ENCODE measurements at regions not wholly inside any gene's neighbourhood (a gene's known extent, or its start where the extent isn't known, plus 50 kb on each side); places are given as distances from the start of the nearest gene placed in this dataset.

- Histone ChIP-seq H3K4me1 (no peaks in the 10 kb centered on the region), H3K36me3 (no peaks in the 10 kb centered on the region), H3K27me3 (no peaks in the 10 kb centered on the region), H3K27ac (no peak overlapping the region), H3K9me3 (no peaks in the 10 kb centered on the region), H3K4me3 (no peak overlapping the region)
- TF ChIP-seq POLR2A (IDR thresholded peaks at IDR 0.05) (no peak), CTCF (IDR thresholded peaks at IDR 0.05) (no peak)
- DNase-seq: no peak
Observed at GRCh38 chr12:69090722-69091121, 148.6 kb upstream of the CPSF6 start.

GRCh38 chr12:69091442-69092017 lies 147.8 kb upstream of the CPSF6 start:
- Histone ChIP-seq H3K4me3 (no peak overlapping the region), H3K27me3 (no peaks in the 10 kb centered on the region), H3K36me3 (no peaks in the 10 kb centered on the region), H3K4me1 (no peaks in the 10 kb centered on the region), H3K27ac (no peak overlapping the region), H3K9me3 (no peaks in the 10 kb centered on the region)
- no peak for TF ChIP-seq POLR2A (IDR thresholded peaks at IDR 0.05)
- TF ChIP-seq CTCF (IDR thresholded peaks at IDR 0.05): no peak
- no peak for DNase-seq

GRCh38 chr12:69092137-69092536 lies 147.2 kb upstream of the CPSF6 start:
- no peak for DNase-seq
- H3K36me3 ChIP-seq: no peaks in the 10 kb centered on the region
- TF ChIP-seq CTCF (IDR thresholded peaks at IDR 0.05) (no peak), POLR2A (IDR thresholded peaks at IDR 0.05) (no peak)

GRCh38 chr12:69094606-69095216 lies 144.7 kb upstream of the CPSF6 start:
- H3K27ac ChIP-seq: no peak overlapping the region
- H3K27me3 ChIP-seq: no peaks in the 10 kb centered on the region
- no peaks in the 10 kb centered on the region for H3K4me1 ChIP-seq
- TF ChIP-seq POLR2A (IDR thresholded peaks at IDR 0.05) (no peak), CTCF (IDR thresholded peaks at IDR 0.05) (no peak)
- H3K4me3 ChIP-seq: no peak overlapping the region
- no peaks in the 10 kb centered on the region for H3K36me3 ChIP-seq
- DNase-seq: no peak
- no peaks in the 10 kb centered on the region for H3K9me3 ChIP-seq

More at GRCh38 chr12:69092137-69092536, 147.2 kb upstream of the CPSF6 start:
- no peaks in the 10 kb centered on the region for H3K4me1 ChIP-seq
- H3K27me3 ChIP-seq: no peaks in the 10 kb centered on the region
- H3K27ac ChIP-seq: no peak overlapping the region
- no peak overlapping the region for H3K4me3 ChIP-seq
- H3K9me3 ChIP-seq: no peaks in the 10 kb centered on the region

GRCh38 chr12:69095765-69096477 lies 143.4 kb upstream of the CPSF6 start:
- H3K4me3 ChIP-seq: no peak overlapping the region
- H3K9me3 ChIP-seq: no peaks in the 10 kb centered on the region
- TF ChIP-seq POLR2A (IDR thresholded peaks at IDR 0.05) (no peak), CTCF (IDR thresholded peaks at IDR 0.05) (no peak)
- H3K4me1 ChIP-seq: no peaks in the 10 kb centered on the region
- no peak overlapping the region for H3K27ac ChIP-seq
- no peaks in the 10 kb centered on the region for H3K27me3 ChIP-seq
- H3K36me3 ChIP-seq: no peaks in the 10 kb centered on the region
- DNase-seq: no peak

Data from Peyer's patch (tissue), 4 donors.